Lower leg skin (tissue), 3 donors: ENCODE measurements at regions not wholly inside any gene's neighbourhood (a gene's known extent, or its start where the extent isn't known, plus 50 kb on each side); places are given as distances from the start of the nearest gene placed in this dataset.

Experiments
- CTCF ChIP-seq, 3 donors: fragments of 450-650 bp; IDR thresholded peaks; one replicate each; pipeline ENCODE4 v1.5.1; 2016; ENCODE audit warnings: antibody characterized with exemption in 3 of 3, mild to moderate bottlenecking in 3 of 3, moderate library complexity in 2 of 3
- POLR2A ChIP-seq, 2 donors: fragments of 450-650 bp; IDR thresholded peaks; one replicate each; pipeline ENCODE4 v1.6.1; 2016 to 2017; ENCODE audit warnings: antibody characterized with exemption in 2 of 2, mild to moderate bottlenecking in 1 of 2, moderate library complexity in 1 of 2

- TF ChIP-seq POLR2A (IDR thresholded peaks at IDR 0.05) (no peak), CTCF (IDR thresholded peaks at IDR 0.05) (no peak)
Observed at GRCh38 chr12:113598815-113599406, 127.2 kb upstream of the LHX5 start.
